Osteoblast (primary cell): ENCODE measurements at regions not wholly inside any gene's neighbourhood (a gene's known extent, or its start where the extent isn't known, plus 50 kb on each side); places are given as distances from the start of the nearest gene placed in this dataset.

Experiments used
- DNase-seq: peaks from one replicate; pipeline ENCODE4 v3.0.0; 2011; ENCODE audit warnings: low spot score, mixed read lengths; ENCODE audit not compliant: insufficient read length; ENCODE audit errors: missing footprints
- H2AFZ ChIP-seq: 2 replicates; pipeline ENCODE4 v1.6.0; 2011; ENCODE audit warnings: mild to moderate bottlenecking, low read length
- H3K27ac ChIP-seq: 2 replicates; pipeline ENCODE4 v1.5.1; 2011; ENCODE audit warnings: mild to moderate bottlenecking, low read depth, low read length, moderate library complexity
- H3K27me3 ChIP-seq: 2 replicates; pipeline ENCODE4 v1.6.0; 2012; ENCODE audit warnings: mild to moderate bottlenecking, control low read depth, inconsistent platforms, low read length, moderate library complexity; ENCODE audit not compliant: insufficient read depth
- H3K36me3 ChIP-seq: 2 replicates; pipeline ENCODE4 v1.5.1; 2011; ENCODE audit warnings: mild to moderate bottlenecking, low read length, control low read depth, moderate library complexity; ENCODE audit not compliant: insufficient read depth
- H3K4me1 ChIP-seq: 2 replicates; pipeline ENCODE4 v1.5.1; 2011; ENCODE audit warnings: mild to moderate bottlenecking, low read length, control low read depth, moderate library complexity; ENCODE audit not compliant: insufficient read depth
- H3K4me2 ChIP-seq: 2 replicates; pipeline ENCODE4 v1.6.0; 2011; ENCODE audit warnings: mild to moderate bottlenecking, low read length; ENCODE audit not compliant: insufficient read depth
- H3K4me3 ChIP-seq: fragments of 200-600 bp; sonication (generic); 3 replicates; pipeline ENCODE4 v1.5.1; 2012; ENCODE audit warnings: mild to moderate bottlenecking, low read length, inconsistent platforms; ENCODE audit not compliant: insufficient read depth
- H3K79me2 ChIP-seq: 2 replicates; pipeline ENCODE4 v1.6.0; 2012; ENCODE audit warnings: mild to moderate bottlenecking, low read length, control low read depth, inconsistent platforms; ENCODE audit not compliant: insufficient read depth
- H3K9me3 ChIP-seq: 2 replicates; pipeline ENCODE4 v1.5.1; 2011; ENCODE audit warnings: low read depth, low read length, control low read depth
- H4K20me1 ChIP-seq: 2 replicates; pipeline ENCODE4 v1.6.0; 2012; ENCODE audit warnings: mild to moderate bottlenecking, low read length, control low read depth; ENCODE audit not compliant: insufficient read depth
- CTCF ChIP-seq: IDR thresholded peaks from 2 replicates; pipeline ENCODE4 v1.5.1; 2011; ENCODE audit warnings: mild to moderate bottlenecking, low read depth, low read length, moderate library complexity; ENCODE audit errors: extremely low read depth

GRCh38 chr9:32010322-32010721 lies 374.1 kb upstream of the ACO1 start:
- H3K9me3 ChIP-seq, result no peaks in the 10 kb centered on the region
- no peaks in the 10 kb centered on the region for H4K20me1 ChIP-seq
- H3K79me2 ChIP-seq, result no peaks in the 10 kb centered on the region
- no peaks in the 10 kb centered on the region for H3K4me1 ChIP-seq
- H3K4me2 ChIP-seq, result no peak overlapping the region
- no peak for TF ChIP-seq CTCF
- DNase-seq, result no peak
- no peaks in the 10 kb centered on the region for H3K36me3 ChIP-seq
- H2AFZ ChIP-seq, result no peak overlapping the region
- no peaks in the 10 kb centered on the region for H3K27me3 ChIP-seq
- no peak overlapping the region for H3K27ac ChIP-seq
- no peak overlapping the region for H3K4me3 ChIP-seq

- Histone ChIP-seq H3K4me2 (no peak overlapping the region), H3K79me2 (no peaks in the 10 kb centered on the region), H3K4me3 (no peak overlapping the region), H3K27me3 (no peaks in the 10 kb centered on the region), H3K4me1 (no peaks in the 10 kb centered on the region), H3K36me3 (no peaks in the 10 kb centered on the region), H4K20me1 (no peaks in the 10 kb centered on the region), H3K9me3 (no peaks in the 10 kb centered on the region), H2AFZ (no peak overlapping the region), H3K27ac (no peak overlapping the region)
- DNase-seq, result no peak
- TF ChIP-seq CTCF, result no peak
Observed at GRCh38 chr9:32011049-32011448, 373.4 kb upstream of the ACO1 start.

- TF ChIP-seq CTCF, result no peak
- no peaks in the 10 kb centered on the region for H3K4me1 ChIP-seq
- no peak overlapping the region for H3K4me3 ChIP-seq
- H3K4me2 ChIP-seq, result no peak overlapping the region
- no peaks in the 10 kb centered on the region for H3K27me3 ChIP-seq
- DNase-seq, result no peak
- no peaks in the 10 kb centered on the region for H3K36me3 ChIP-seq
- no peak overlapping the region for H2AFZ ChIP-seq
- no peaks in the 10 kb centered on the region for H4K20me1 ChIP-seq
- H3K9me3 ChIP-seq, result no peaks in the 10 kb centered on the region
- H3K79me2 ChIP-seq, result no peaks in the 10 kb centered on the region
- H3K27ac ChIP-seq, result no peak overlapping the region
Observed at GRCh38 chr9:32015795-32016194, 368.6 kb upstream of the ACO1 start.

- no peak for TF ChIP-seq CTCF
- Histone ChIP-seq H3K36me3 (no peaks in the 10 kb centered on the region), H2AFZ (no peak overlapping the region), H3K27me3 (no peaks in the 10 kb centered on the region), H4K20me1 (no peaks in the 10 kb centered on the region), H3K4me3 (no peak overlapping the region), H3K9me3 (no peaks in the 10 kb centered on the region), H3K27ac (no peak overlapping the region), H3K79me2 (no peaks in the 10 kb centered on the region), H3K4me1 (no peaks in the 10 kb centered on the region), H3K4me2 (no peak overlapping the region)
- DNase-seq, result no peak
Observed at GRCh38 chr9:32045513-32045912, 338.9 kb upstream of the ACO1 start.
